Fibroblast of gingiva (primary cell): ENCODE measurements at regions not wholly inside any gene's neighbourhood (a gene's known extent, or its start where the extent isn't known, plus 50 kb on each side); places are given as distances from the start of the nearest gene placed in this dataset.

ENCODE experiments used
- DNase-seq: peaks from one replicate; pipeline ENCODE4 v3.0.0-alpha.2; 2011; ENCODE audit warnings: low read depth

GRCh38 chr10:44619975-44620374 lies 235.1 kb upstream of the CXCL12 start:
- peak; percentile 59 for DNase-seq

GRCh38 chr10:44627591-44628354 lies 242.9 kb upstream of the CXCL12 start:
- no peak for DNase-seq

GRCh38 chr10:44628921-44629320 lies 244.0 kb upstream of the CXCL12 start:
- DNase-seq: peak; percentile 96

GRCh38 chr10:44635176-44635575 lies 250.3 kb upstream of the CXCL12 start:
- DNase-seq: no peak

GRCh38 chr10:44636625-44637024 lies 251.7 kb upstream of the CXCL12 start:
- no peak for DNase-seq

- DNase-seq: no peak
These were observed 255.5 kb upstream of the CXCL12 start for GRCh38 chr10:44640429-44640828.

GRCh38 chr10:44647473-44647872 lies 262.6 kb upstream of the CXCL12 start:
- no peak for DNase-seq

GRCh38 chr10:44647877-44648542 lies 263.1 kb upstream of the CXCL12 start:
- peak; percentile 93 for DNase-seq

- peak; percentile 63 for DNase-seq
These were observed 260.2 kb upstream of the TMEM72 start for GRCh38 chr10:44650691-44651661.

GRCh38 chr10:44651834-44652233 lies 259.3 kb upstream of the TMEM72 start:
- peak; percentile 71 for DNase-seq

GRCh38 chr10:44659320-44659719 lies 251.8 kb upstream of the TMEM72 start:
- DNase-seq: no peak

GRCh38 chr10:44660271-44660670 lies 250.9 kb upstream of the TMEM72 start:
- peak; percentile 36 for DNase-seq

- no peak for DNase-seq
These were observed 249.1 kb upstream of the TMEM72 start for GRCh38 chr10:44662051-44662450.

- DNase-seq: no peak
These were observed 242.8 kb upstream of the TMEM72 start for GRCh38 chr10:44668336-44668735.

GRCh38 chr10:44671319-44671718 lies 239.8 kb upstream of the TMEM72 start:
- DNase-seq: no peak

GRCh38 chr10:44673245-44673983 lies 237.7 kb upstream of the TMEM72 start:
- DNase-seq: peak; percentile 21

- DNase-seq: no peak
These were observed 236.4 kb upstream of the TMEM72 start for GRCh38 chr10:44674536-44675386.

GRCh38 chr10:44675387-44675874 lies 235.7 kb upstream of the TMEM72 start:
- no peak for DNase-seq

- no peak for DNase-seq
These were observed 230.4 kb upstream of the TMEM72 start for GRCh38 chr10:44680764-44681163.

- DNase-seq: no peak
These were observed 228.6 kb upstream of the TMEM72 start for GRCh38 chr10:44682507-44682906.

- no peak for DNase-seq
These were observed 226.5 kb upstream of the TMEM72 start for GRCh38 chr10:44684661-44685060.
